ENCODE measurements at regions not wholly inside any gene's neighbourhood (a gene's known extent, or its start where the extent isn't known, plus 50 kb on each side); places are given as distances from the start of the nearest gene placed in this dataset.

DNA sequence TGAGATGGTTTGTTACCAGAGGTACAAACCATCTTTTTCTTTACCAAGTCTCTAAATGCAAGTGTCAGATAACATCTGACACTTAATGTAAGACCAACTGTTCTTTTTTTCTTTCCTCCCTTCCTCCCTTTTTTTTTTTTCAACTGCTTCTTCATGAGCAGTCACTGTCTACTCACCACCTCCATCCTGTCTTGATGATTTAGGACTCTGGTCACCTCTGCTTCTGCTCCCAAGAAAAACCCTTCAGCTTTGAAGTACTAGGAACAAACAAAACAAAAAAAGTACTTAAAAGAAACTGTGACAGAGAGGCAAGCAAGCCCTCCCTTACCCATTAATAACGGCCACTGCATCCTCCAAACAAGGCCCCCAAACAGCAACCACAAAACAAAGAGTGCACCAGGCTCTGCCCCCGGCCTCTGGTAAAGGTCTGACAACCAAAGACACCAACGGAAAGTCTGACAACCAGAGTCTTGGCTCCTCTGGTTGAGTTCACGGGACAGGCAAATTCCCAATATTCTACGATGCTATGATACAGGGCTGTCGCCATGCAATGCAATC lies 141.0 kb downstream of the ARL4C start:
- no peak for TF ChIP-seq POLR2AphosphoS5 (IDR thresholded peaks at IDR 0.05; ENCODE audit: low read depth)
- TF ChIP-seq, protein P1, sequence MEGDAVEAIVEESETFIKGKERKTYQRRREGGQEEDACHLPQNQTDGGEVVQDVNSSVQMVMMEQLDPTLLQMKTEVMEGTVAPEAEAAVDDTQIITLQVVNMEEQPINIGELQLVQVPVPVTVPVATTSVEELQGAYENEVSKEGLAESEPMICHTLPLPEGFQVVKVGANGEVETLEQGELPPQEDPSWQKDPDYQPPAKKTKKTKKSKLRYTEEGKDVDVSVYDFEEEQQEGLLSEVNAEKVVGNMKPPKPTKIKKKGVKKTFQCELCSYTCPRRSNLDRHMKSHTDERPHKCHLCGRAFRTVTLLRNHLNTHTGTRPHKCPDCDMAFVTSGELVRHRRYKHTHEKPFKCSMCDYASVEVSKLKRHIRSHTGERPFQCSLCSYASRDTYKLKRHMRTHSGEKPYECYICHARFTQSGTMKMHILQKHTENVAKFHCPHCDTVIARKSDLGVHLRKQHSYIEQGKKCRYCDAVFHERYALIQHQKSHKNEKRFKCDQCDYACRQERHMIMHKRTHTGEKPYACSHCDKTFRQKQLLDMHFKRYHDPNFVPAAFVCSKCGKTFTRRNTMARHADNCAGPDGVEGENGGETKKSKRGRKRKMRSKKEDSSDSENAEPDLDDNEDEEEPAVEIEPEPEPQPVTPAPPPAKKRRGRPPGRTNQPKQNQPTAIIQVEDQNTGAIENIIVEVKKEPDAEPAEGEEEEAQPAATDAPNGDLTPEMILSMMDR (IDR thresholded peaks at IDR 0.05; ENCODE audit: insufficient read depth, low read length): no peak
- TF ChIP-seq, protein P2, sequence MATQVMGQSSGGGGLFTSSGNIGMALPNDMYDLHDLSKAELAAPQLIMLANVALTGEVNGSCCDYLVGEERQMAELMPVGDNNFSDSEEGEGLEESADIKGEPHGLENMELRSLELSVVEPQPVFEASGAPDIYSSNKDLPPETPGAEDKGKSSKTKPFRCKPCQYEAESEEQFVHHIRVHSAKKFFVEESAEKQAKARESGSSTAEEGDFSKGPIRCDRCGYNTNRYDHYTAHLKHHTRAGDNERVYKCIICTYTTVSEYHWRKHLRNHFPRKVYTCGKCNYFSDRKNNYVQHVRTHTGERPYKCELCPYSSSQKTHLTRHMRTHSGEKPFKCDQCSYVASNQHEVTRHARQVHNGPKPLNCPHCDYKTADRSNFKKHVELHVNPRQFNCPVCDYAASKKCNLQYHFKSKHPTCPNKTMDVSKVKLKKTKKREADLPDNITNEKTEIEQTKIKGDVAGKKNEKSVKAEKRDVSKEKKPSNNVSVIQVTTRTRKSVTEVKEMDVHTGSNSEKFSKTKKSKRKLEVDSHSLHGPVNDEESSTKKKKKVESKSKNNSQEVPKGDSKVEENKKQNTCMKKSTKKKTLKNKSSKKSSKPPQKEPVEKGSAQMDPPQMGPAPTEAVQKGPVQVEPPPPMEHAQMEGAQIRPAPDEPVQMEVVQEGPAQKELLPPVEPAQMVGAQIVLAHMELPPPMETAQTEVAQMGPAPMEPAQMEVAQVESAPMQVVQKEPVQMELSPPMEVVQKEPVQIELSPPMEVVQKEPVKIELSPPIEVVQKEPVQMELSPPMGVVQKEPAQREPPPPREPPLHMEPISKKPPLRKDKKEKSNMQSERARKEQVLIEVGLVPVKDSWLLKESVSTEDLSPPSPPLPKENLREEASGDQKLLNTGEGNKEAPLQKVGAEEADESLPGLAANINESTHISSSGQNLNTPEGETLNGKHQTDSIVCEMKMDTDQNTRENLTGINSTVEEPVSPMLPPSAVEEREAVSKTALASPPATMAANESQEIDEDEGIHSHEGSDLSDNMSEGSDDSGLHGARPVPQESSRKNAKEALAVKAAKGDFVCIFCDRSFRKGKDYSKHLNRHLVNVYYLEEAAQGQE (IDR thresholded peaks at IDR 0.05; ENCODE audit: insufficient replicate concordance, low read depth): no peak
- no peak for TF ChIP-seq GABPA (IDR thresholded peaks at IDR 0.05; ENCODE audit: low read depth)
